Epithelial cell of esophagus (primary cell): ENCODE measurements at regions not wholly inside any gene's neighbourhood (a gene's known extent, or its start where the extent isn't known, plus 50 kb on each side); places are given as distances from the start of the nearest gene placed in this dataset.

Experiments
- DNase-seq: peaks from one replicate; pipeline ENCODE4 v3.0.0; 2010; ENCODE audit warnings: low read depth
- H3K4me3 ChIP-seq: 2 replicates; pipeline ENCODE4 v1.5.1; 2011; ENCODE audit warnings: mild to moderate bottlenecking, low read length, control low read depth
- TF ChIP-seq, protein P1 (sequence below): IDR thresholded peaks from 2 replicates; pipeline ENCODE4 v1.5.1; 2011; ENCODE audit warnings: low read depth, mild to moderate bottlenecking, low read length, control low read depth, inconsistent platforms; ENCODE audit not compliant: insufficient read depth; ENCODE audit errors: missing control alignments

DNA sequence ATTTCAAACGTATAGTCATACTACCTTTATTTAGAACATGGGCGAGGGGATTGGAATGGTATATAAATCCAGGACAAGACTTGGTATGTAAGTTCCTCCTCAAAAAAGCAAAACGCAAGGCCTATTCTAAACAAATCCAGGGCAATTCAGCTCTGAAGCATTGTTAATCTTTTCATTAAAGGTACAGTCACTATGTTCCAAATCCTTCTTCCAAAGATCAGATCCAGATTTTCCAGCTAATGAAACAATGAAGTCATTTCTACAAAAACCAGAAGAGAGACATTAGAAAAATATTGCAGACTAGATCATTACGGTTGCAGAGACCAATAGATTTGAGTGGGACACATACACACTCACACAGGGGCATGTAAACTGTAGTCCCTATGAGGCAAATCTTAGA lies 116.1 kb upstream of the BNC2 start:
- TF ChIP-seq, protein P1, sequence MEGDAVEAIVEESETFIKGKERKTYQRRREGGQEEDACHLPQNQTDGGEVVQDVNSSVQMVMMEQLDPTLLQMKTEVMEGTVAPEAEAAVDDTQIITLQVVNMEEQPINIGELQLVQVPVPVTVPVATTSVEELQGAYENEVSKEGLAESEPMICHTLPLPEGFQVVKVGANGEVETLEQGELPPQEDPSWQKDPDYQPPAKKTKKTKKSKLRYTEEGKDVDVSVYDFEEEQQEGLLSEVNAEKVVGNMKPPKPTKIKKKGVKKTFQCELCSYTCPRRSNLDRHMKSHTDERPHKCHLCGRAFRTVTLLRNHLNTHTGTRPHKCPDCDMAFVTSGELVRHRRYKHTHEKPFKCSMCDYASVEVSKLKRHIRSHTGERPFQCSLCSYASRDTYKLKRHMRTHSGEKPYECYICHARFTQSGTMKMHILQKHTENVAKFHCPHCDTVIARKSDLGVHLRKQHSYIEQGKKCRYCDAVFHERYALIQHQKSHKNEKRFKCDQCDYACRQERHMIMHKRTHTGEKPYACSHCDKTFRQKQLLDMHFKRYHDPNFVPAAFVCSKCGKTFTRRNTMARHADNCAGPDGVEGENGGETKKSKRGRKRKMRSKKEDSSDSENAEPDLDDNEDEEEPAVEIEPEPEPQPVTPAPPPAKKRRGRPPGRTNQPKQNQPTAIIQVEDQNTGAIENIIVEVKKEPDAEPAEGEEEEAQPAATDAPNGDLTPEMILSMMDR: no peak
- H3K4me3 ChIP-seq: no peak overlapping the region
- DNase-seq: no peak

DNA sequence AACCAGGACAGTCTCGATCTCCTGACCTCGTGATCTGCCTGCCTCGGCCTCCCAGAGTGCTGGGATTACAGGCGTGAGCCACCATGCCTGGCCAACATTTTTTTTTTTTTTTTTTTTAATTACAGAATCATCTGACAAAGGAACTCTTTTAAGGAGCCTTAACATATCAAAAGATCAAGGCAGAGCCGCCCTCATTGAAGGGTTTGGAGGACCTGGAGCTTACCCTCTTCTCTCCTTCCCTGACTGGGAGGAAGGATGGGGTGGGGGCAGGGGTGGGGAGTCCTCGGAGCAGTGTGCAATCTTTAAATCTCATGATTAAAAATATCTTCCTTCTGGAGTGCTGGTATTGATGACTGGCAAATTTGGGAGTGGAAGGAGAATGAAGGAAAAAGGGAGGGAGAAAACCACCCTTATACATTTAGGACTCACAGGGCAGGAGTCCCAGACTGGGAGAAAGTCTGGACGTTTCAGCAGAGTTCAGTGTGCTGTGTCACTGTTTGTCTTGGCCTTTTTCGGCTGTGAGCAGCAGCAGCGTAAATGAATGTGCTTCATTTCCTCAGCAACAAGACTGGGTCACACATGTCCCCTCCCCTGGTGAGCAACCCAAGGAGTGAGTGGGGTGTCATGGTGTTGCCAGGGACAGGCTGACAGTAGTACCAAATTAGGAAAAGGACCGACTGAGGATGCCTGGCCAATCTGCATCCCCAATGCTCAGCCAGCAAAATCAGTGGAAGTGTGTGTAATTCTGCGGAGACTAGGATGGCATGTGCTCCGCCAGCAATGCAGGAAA lies 115.3 kb upstream of the BNC2 start:
- no peak for DNase-seq
- no peak overlapping the region for H3K4me3 ChIP-seq
- TF ChIP-seq, protein P1: no peak

DNA sequence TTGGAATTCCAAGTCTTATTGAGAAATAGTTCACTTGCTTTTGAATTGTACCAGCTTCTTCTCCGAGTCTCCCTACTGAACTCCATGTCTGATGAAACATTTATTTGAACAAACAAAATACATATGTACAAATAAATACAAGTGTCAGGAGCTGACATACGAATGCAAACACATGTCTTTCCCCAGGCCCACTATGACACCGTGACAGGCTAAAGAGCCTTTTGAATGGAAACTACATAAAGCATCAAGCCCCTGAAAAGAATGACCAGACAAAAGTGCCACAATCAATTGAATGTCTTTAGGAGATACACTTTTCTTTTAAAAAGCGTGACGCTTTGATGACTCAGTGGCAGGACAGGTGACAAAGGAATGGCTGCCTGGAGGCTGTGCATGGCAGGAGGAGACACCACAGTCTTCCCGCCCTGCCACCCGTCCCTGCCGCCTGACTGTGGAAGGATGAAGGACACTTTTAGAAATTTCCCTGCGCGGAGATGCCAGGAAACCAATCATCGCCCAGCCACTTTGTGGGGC lies 112.4 kb upstream of the BNC2 start:
- TF ChIP-seq, protein P1: no peak
- H3K4me3 ChIP-seq: no peak overlapping the region
- no peak for DNase-seq

DNA sequence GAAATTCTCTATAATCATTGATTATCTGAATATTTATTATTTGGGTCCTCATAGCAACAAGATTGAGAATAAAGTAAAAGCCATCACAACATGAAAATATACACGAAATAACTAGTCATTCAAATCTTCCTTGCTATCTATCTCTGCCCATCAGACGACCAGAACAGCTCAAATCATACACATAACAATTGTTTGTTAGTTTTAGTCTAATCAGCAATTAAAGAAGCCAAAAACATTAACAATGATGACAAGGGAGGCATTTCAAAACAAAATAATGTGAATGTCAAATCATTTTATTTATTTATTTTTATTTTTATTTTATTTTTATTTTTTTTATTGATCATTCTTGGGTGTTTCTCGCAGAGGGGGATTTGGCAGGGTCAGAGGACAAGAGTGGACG lies 106.0 kb upstream of the BNC2 start:
- H3K4me3 ChIP-seq: no peak overlapping the region

DNA sequence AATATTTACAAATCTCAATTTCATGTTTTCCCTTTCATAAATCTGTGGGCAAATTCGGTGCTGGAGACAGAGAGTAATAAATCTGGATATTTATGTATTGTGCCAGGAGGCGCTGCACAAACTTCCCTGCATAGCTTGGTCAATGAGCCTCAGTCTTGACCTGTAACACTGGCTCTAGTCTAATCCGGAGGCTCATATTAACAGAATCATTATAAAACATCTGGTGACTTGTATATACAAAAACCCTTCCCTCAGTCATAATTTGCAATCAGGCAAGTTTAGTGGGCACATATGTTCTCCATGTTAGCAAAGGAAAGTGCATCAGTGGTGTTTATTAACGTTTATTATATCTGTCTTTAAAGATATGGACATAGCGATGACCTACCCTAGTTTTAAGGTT lies 104.0 kb upstream of the BNC2 start:
- DNase-seq: no peak
- TF ChIP-seq, protein P1: no peak
- H3K4me3 ChIP-seq: no peak overlapping the region

More for the DNA sequence above, 106.0 kb upstream of the BNC2 start:
- TF ChIP-seq, protein P1: no peak
- no peak for DNase-seq

DNA sequence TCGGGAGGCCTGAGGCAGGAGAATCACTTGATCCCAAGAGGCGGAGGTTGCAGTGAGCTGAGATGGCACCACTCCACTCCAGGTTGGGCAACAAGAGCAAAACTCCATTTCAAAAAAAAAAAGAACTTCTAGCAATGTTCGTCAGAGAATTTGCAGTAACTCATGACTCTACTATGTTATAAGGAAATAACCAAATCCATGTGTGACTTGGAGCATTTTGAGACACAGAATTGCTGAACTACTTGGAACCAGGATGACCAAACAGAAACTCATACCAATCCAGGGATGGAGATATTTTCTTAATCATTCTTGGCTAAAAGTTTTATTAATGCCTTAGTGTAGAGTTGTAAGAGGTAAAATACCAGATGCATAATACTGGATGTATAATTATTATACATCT lies 99.9 kb upstream of the BNC2 start:
- H3K4me3 ChIP-seq: no peak overlapping the region
- no peak for DNase-seq
- TF ChIP-seq, protein P1: no peak

DNA sequence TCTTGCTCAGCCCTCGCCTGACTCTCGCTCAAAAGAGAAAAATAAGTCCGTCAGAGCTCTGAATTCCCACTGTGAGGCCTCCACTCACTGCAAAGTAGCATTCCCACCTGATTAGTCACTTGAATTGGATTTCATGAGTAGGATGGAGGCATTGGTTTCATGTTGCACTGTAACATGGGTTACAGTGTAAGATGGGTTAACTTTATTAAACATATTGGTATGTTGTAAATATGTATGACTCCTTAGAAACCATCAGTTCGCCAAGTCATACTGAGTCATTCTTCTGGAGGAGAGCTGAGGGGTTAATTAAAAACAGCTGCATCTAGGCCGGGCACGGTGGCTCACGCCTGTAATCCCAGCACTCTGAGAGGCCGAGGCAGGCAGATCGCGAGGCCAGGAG lies 93.8 kb upstream of the BNC2 start:
- TF ChIP-seq, protein P1: no peak
- DNase-seq: peak; percentile 38
- no peak overlapping the region for H3K4me3 ChIP-seq
